Coronary artery (tissue), 2 donors: ENCODE measurements at regions not wholly inside any gene's neighbourhood (a gene's known extent, or its start where the extent isn't known, plus 50 kb on each side); places are given as distances from the start of the nearest gene placed in this dataset.

ENCODE experiments used
- DNase-seq: peaks from one replicate; pipeline ENCODE4 v3.0.0-alpha.2; 2017; ENCODE audit warnings: low spot score
- H3K27ac ChIP-seq, 2 donors: fragments of 200-600 bp; sonication (generic); one replicate each; pipeline ENCODE4 v1.5.1; 2016 to 2019
- H3K4me3 ChIP-seq: fragments of 200-600 bp; sonication (generic); 2 replicates; pipeline ENCODE4 v1.5.1; 2016; ENCODE audit warnings: mild to moderate bottlenecking, moderate library complexity
- TF ChIP-seq, protein P1 (sequence below): fragments of 200-600 bp; sonication (generic); IDR thresholded peaks from one replicate; pipeline ENCODE4 v1.5.1; 2019; ENCODE audit warnings: antibody characterized with exemption

DNA sequence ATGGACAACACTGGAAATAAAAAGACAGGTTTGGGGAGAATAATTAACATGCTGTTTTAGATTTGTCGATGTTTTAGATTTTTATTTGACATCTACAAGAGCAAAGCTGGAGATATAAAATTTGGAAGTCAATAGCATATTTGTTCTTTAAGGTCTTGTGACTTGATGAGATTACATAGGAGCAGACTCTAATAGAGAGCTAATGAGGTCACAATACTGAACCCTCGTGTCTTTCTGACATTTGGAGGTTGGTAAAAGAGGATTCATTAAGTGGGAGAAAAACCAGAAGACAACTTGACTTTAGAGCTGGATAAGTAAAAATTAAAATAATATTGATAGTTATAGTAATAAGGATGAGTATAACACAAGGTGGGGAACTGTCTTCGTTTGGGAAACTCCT lies 322.7 kb upstream of the SEMA6A start:
- Histone ChIP-seq H3K27ac (no peak overlapping the region), H3K4me3 (no peak overlapping the region)
- DNase-seq: no peak
- TF ChIP-seq, protein P1, sequence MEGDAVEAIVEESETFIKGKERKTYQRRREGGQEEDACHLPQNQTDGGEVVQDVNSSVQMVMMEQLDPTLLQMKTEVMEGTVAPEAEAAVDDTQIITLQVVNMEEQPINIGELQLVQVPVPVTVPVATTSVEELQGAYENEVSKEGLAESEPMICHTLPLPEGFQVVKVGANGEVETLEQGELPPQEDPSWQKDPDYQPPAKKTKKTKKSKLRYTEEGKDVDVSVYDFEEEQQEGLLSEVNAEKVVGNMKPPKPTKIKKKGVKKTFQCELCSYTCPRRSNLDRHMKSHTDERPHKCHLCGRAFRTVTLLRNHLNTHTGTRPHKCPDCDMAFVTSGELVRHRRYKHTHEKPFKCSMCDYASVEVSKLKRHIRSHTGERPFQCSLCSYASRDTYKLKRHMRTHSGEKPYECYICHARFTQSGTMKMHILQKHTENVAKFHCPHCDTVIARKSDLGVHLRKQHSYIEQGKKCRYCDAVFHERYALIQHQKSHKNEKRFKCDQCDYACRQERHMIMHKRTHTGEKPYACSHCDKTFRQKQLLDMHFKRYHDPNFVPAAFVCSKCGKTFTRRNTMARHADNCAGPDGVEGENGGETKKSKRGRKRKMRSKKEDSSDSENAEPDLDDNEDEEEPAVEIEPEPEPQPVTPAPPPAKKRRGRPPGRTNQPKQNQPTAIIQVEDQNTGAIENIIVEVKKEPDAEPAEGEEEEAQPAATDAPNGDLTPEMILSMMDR: no peak

DNA sequence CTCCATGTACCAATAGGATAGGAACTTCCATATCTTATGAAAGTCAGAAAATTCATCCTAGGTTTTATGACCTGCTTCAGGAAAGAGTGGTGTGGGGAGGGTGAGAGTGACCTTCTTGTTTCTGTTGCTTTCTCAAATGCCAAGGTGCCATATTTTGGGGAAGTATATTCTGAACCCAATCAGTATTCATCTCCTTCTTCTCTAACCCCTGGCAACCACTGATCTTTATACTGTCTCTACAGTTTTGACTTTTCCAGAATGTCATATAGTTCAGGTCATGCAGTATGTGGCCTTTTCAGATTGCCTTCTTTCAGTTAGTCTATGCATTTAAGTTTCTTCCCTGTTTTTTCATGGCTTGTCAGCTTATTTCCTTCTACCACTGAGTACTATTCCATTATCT lies 321.4 kb upstream of the SEMA6A start:
- DNase-seq: no peak
- no peak overlapping the region for H3K4me3 ChIP-seq
- no peak overlapping the region for H3K27ac ChIP-seq
- TF ChIP-seq, protein P1: no peak

DNA sequence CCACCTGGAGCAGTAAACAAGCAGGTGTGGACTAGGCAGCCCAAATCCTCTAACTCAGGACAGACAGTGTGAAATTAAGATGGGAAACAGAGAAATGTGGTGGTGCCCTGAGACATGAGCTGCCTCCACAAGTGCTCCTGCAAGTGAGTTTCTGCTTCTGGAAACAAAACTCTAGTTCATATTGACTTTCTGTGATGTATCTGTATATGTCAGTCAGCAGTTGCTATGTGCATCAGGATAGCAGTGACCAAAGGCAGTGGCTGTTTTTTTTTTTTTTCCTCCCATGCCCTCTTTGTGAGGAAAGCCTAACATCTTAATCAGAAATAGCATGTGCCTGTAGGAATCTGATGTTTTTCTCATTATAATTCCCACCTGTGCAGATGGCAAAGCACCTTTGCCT lies 318.4 kb upstream of the SEMA6A start:
- TF ChIP-seq, protein P1: no peak
- no peak overlapping the region for H3K27ac ChIP-seq
- H3K4me3 ChIP-seq: no peak overlapping the region
- no peak for DNase-seq

DNA sequence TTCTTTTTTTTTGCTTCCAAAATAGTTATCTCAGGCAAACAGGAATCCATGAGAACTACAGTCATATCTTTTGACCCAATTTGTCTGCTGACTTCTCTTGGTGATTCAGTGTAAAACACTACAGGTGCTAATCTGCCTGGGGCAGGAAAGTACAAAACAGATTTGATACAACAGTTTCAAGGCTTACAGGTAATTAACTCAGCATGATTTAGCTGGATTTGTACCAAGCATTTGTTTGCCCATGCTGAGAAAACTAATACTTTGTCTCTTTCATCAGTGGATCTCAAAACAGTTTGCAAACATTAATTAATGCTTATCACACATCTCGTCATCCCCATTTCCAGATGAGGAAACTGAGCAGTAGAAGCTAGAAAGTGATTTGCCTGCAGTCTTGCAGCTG lies 312.5 kb upstream of the SEMA6A start:
- TF ChIP-seq, protein P1: no peak
- DNase-seq: no peak
- Histone ChIP-seq H3K27ac (no peak overlapping the region), H3K4me3 (no peak overlapping the region)

DNA sequence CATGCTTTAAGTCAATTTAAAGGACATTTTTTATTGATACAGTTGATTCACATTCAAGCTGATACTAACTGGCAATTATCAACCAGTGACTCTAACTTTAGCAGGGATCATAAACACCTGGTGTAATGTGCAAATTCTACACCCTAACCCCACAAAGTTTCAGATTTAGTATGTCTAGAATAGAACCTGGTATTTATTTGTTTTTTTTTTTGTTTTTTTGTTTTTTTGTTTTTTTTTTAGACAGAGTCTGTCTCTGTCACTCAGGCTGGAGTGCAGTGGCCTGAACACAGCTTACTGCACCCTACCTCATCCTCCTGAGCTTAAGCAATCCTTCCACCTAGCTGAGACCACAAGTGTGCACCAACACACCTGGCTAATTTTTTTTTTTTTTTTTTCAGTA lies 311.2 kb upstream of the SEMA6A start:
- TF ChIP-seq, protein P1: no peak
- Histone ChIP-seq H3K4me3 (no peak overlapping the region), H3K27ac (no peak overlapping the region)
- no peak for DNase-seq

DNA sequence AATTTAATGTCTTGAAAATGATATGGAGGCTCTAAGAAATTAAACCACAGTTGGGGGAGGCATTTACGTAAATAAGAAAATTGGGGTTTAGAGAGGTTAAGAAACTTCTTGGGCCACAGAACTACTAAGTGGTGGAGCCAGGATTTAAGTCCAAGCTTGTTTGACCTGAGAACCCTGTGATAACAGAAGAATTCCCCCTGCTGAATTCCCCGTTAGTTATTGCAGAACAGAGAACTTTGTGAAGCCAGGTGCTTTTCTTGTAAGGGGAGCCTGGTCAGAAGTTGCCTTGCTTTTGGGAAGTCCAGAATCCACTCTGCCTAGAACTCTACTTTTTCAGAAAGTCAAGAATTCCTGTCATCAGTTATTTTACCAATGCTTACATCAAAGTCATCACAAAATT lies 309.3 kb upstream of the SEMA6A start:
- Histone ChIP-seq H3K27ac (no peak overlapping the region), H3K4me3 (no peak overlapping the region)
- TF ChIP-seq, protein P1: no peak
- no peak for DNase-seq

DNA sequence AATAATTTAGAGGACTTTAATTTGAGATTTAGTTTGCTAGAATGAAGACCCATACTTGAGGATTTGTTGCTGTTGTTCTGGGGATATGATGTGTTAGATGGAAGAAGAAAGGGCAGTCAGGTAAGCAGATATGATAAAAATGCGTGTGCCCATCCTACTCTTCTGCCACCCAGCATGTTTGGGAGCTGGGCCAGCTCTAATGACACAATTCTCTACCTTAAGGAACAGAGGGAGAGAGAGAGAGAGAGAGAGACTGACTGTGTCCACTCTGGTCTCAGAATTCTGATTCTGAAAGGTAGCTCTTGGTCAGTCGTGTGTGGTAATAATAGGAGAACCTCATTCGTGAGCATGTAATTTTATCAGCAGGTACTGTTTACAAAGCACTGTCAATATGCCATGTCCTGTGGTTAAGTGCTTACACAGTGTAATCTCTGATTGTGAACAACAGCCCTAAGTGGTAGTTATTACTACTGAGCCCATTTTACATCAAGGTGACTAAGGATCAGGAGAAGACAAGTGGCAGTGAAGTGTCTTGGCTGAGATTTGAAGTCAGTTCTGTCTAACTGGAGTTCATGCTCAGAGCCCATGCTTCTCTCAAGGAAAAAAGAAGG lies 307.4 kb upstream of the SEMA6A start:
- DNase-seq: no peak
- TF ChIP-seq, protein P1: no peak
- Histone ChIP-seq H3K27ac (no peak overlapping the region), H3K4me3 (no peak overlapping the region)
